HG03095 (cell line): ENCODE measurements at regions not wholly inside any gene's neighbourhood (a gene's known extent, or its start where the extent isn't known, plus 50 kb on each side); places are given as distances from the start of the nearest gene placed in this dataset.

Experiments used
- ATAC-seq: cut with Tn5 transposase; IDR thresholded peaks from one replicate; pipeline ENCODE4 v1.9.1; 2021; ENCODE audit warnings: moderate library complexity; ENCODE audit not compliant: unreplicated experiment

DNA sequence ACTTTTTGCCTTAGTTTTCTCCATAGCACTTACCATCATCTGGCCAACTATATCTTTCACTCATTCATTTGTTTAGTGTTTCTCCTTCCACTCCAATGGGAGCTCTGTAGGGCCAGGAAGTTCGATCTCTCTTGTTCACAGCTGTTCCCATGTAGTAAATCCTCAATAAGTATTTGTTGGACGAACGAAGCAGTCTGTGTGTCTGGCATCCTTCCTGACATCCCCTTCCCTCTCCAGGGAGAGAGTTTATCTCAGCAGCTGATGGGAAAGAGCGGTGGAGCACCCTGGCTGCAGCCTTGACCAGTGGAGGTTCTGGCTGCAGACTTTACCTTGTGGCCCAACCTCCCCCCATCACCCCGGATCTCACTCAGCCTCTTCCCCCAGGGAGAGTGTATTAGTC is 141.7 kb downstream of the CHST1 start:
- no peak for ATAC-seq

DNA sequence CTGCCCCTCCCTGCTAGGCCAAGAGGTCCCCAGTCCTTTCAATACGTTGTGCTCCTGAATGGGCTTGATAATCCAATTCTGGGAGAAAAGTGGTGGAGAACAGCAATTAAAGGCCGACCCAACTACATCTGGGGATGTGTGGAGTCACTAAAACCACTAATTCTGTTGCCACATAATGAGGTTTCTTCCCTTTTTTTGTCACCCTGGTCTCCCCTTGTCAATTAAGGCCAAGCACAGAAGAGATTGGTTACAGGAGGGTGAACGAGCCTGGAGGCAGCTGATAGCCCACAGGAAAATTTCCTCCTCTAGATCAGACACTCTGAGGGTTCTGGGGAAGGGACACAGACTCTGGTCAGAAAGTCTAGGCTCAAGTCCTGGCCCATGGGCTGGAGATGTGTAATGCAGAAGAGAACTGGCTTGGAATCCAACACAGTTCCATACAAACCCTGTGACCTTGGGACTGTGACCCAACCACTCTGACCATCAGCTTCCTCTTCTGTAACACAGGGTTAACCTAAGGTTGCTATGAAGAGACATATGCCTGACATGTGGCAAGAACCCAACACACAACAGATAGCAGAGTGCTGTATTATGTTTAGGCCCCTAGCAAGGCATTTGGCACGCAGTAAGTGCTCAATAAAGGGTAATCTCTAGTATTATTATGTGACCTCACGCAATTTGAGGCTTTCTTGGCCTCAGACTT is 146.4 kb downstream of the CHST1 start:
- no peak for ATAC-seq

DNA sequence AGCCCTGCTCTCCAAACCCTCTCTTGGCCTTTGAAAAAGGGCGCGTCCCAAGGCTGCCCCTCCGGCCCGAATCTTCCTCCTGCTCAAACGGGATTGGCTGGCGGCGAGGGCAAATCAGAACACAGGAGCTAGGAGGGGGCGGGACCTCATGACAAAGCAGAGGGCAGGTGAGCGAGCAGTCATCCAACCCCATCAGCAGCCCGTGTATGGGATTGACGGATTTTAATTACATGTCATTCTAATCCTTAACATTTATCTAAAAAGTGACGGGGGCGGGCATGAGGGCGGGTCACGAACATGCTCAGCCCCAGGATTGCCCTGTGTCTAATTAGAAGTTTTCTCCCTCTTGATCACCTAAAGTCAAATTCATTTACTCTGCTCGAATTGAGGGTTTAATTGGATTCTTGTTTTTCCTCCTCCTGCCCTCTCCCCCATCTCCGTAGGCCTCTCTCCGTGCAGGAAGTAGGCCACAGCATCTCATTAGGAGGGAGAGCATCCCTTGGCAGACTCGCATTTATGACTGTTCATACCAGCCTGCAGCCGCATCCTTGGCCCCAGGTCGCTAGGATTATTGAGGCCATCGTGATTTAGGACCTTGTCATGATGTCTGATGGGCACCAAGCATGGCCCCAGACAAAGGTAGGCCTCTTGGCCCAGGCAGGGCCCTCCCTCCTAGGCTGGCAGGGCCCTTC is 147.1 kb downstream of the CHST1 start:
- no peak for ATAC-seq

GRCh38 chr11:45517171-45517770 is 148.2 kb downstream of the CHST1 start:
- ATAC-seq, result no peak

- ATAC-seq, result no peak
Observed at GRCh38 chr11:45513821-45514340, 151.5 kb downstream of the CHST1 start.

DNA sequence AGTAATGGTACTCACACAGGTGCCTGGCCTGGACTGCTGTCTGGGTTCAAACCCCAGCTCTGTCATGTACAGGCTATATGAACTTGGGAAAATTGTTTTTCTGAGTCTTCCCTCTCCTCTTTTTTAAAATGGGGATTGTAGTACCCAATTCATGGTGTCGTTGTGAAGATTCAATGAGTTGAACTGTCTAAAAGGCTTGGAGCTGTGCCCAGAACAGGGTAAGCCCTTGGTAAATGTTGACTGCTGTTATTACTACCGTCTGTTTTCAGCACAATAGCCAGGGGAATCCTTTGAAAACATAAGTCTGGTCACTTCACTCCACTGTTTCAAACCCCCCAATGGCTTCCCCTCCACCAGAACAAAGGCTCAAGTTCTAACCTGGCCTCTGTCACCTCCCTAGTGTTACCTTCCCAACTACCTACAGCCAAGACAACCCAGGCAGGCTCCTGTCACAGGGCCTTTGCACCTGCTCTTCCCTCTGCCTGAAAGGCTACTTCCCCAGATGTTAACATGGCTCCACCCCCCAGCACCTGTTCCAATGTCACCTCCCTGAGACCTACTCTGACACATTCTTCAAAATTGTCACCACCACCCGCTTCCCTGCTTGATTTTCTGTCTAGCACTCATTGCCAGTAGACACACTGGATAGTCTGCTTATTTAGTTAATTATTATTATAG is 152.8 kb downstream of the CHST1 start:
- no peak for ATAC-seq

DNA sequence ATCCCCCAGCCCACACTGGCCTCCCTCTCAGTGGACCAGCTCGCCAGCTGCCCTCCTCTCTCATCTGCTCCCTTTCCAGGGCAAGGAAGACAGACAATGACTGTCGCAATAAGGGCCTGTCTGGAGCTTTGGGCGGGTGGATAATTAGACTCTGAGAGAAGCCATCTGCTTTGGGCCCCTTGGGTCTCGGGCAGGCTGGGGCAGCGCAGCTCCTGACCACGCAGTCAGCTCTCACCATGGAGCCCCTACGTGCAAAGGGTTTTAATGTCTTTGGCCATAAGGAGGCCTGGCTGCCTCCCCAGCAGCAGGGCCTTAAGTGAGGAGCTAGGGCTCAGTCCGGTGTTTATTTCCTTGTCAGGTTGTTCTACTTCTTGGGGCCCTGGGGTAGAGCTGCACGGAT is 153.9 kb downstream of the CHST1 start:
- ATAC-seq, result no peak

DNA sequence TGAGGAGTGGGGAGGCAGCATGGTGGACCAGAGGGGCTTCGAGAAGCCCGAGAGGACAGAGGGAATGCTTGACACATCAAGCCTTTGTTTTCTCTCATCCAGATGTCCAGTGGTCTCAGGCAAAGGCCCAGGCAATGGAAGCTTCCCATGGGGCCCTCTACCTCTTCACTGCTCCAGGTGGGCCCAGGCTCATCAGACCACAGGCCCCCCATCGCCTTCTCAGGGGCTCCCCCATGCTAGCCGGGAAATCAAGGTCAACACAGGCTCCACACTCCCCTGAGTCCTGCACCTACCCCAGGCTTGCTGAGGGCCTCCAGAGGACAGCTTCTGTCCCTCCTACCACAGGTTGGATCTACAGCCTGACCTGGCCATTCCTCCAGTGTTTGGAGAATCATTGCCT is 157.5 kb downstream of the CHST1 start:
- no peak for ATAC-seq

DNA sequence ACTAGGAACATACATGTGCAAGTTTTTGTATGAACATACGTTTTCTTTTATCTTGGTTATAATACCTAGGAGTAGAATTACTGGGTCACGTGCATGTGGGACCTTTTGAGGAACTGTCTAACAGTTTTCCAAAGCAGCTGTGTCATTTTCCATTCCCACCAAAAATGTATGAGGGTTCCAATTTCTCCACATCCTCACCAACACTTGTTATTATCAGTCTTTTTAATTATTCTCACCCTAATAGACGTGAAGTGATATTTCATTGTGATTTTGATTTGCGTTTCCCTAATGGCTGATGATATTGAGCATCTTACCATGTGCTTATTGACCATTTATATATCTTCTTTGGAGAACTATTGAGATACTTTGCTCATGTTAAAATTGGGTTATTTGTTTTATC is 162.1 kb downstream of the CHST1 start:
- no peak for ATAC-seq

- ATAC-seq, result no peak
Observed at GRCh38 chr11:45502226-45502545, 163.2 kb downstream of the CHST1 start.

- no peak for ATAC-seq
Observed at GRCh38 chr11:45501392-45502225, 163.8 kb downstream of the CHST1 start.

DNA sequence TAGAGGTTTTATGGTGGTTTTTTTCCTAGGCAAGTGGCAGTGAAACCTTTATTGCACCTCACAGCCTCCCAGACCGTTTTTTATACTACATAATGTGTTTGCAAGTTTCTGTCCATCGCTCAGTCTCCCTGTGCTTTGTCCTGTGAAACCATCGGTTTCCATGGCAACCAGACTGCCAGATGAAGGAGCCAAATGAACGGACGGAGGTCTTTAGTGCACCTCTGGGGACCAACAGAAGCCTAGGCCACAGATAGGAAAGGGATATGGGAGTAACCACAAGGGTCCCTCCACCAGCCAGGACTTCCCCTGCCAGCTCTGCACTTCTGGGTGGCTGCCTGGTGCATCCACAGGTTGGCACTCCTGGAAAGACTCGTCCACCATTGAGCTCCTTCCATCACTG is 165.0 kb downstream of the CHST1 start:
- ATAC-seq, result no peak

DNA sequence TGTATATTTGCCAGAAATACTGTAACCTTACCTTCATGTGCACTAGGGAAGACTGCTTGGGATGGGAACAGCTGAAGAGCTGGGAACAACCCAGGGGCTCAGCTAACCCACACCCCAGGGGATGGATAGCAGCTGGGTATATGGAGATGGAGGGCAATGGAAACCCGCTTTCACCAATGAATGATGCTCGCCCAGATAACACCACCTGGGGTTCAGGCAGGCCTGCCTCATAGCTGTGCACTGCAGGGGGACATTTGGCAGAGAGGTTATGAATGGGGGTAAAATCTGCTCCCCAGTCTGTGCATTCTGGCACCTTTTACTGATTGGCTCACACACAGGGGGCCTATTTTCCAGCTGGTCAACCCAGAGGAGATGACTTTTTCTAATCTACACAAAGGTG is 170.7 kb downstream of the CHST1 start:
- no peak for ATAC-seq

- ATAC-seq, result no peak
Observed at GRCh38 chr11:45489281-45489905, 176.0 kb downstream of the CHST1 start.

DNA sequence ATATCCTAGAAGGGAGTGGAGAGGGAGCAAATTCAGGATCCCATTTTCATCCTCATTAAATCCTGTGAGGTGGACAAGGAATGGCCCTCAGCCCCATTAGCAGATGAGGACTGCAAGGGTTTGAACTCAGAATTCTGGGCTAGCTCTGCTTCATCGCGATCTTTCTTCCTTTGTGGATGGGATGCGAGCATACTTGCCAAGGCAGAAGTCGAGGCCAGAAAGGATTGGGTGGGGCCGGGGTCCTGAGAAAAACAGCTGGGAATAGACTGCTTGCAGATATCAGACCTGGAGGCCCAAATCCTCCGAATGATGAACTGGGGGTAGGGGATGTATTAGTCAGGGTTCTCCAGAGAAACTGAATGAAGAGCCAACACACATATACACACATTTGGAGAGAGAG is 179.0 kb downstream of the CHST1 start:
- ATAC-seq, result no peak

DNA sequence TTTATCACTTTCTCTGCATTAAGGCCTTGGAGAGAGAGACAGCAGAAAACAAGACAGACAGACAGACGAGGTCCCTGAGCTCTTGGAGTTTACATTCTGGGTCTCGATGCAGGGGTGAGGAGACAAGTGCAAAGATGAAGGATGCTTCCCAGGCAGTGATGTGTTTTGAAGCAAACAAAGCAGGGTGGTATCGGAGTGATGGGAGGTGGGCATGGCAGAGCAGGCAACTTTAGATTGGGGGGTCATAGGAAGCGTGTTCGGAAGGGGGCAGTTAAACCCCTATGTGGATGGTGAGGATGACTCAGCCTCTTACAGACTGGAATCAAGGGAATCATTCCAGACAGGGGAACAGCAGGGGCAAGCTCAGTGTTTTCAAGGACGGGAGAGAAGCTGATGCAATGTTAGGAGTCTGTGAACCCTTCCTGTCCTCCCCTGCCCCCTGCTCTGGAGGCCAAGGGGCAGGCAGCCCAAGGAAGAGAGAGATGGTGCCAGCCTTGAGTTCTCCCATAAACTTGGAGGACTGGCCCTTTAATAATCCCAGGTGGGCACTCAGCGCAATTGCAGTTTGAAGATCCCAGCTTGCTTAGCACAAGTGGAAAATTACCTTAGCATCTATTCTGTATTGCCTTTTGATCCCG is 180.2 kb downstream of the CHST1 start:
- ATAC-seq, result no peak

GRCh38 chr11:45484326-45484883 is 181.0 kb downstream of the CHST1 start:
- no peak for ATAC-seq

- ATAC-seq, result no peak
Observed at GRCh38 chr11:45483416-45483815, 182.0 kb downstream of the CHST1 start.

GRCh38 chr11:45482331-45482730 is 183.1 kb downstream of the CHST1 start:
- ATAC-seq, result no peak

DNA sequence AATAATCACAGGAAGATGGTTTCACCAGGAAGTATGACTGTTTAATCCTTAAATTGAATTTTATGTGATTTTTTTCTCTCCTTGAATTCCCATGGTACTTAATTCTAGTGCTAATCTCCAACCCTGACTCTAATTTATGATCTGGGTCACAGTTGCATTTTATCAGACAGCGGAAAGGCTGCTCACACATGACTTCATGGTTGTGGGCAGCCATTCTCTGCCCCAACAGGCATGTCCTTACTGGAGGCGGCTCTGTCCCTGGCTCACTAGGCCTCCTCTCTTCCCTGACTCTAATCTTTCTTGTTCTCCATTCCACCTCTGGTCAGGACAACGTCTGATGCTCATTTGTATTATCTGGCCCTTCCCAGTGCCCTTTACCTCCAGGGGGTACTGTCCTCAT is 184.4 kb downstream of the CHST1 start:
- no peak for ATAC-seq
